ENCODE measurements at regions not wholly inside any gene's neighbourhood (a gene's known extent, or its start where the extent isn't known, plus 50 kb on each side); places are given as distances from the start of the nearest gene placed in this dataset.
"Not testable (repeated sequence)": the region's sequence is repeated elsewhere in the genome, so short reads cannot be mapped to it uniquely, and the experiment has no call there.

DNA sequence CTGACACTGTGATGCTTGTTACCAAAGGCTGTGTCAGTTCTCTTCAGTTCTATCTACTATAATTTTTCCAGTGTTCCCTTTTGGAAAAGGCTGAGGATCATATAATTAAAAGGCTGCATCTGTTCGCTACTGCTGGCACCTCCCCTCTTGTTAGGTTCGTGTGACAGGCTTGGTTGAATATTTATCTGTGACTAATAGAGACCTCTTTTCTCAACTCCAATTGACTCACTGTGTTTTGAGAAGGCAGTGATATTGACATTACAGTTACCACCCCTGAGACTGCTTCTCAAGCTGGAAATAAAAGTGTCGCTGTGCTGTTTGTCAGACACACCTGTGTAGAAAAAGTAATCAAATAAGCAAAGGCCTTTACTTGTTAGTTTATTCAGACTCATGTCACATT lies 205.5 kb upstream of the KCNH7 start:
- DNase-seq (no peak), ATAC-seq (no peak)
- intact Hi-C loops (cut with DNase I; ENCODE audit: low total_unique reads) (no loop called here), in situ Hi-C loops (cut with MboI; ENCODE audit: low sequenced_read_pairs in 4 of 4) (no loop called here)
- H3K36me3 ChIP-seq = no peaks in the 10 kb centered on the region
- TF ChIP-seq, protein P1, sequence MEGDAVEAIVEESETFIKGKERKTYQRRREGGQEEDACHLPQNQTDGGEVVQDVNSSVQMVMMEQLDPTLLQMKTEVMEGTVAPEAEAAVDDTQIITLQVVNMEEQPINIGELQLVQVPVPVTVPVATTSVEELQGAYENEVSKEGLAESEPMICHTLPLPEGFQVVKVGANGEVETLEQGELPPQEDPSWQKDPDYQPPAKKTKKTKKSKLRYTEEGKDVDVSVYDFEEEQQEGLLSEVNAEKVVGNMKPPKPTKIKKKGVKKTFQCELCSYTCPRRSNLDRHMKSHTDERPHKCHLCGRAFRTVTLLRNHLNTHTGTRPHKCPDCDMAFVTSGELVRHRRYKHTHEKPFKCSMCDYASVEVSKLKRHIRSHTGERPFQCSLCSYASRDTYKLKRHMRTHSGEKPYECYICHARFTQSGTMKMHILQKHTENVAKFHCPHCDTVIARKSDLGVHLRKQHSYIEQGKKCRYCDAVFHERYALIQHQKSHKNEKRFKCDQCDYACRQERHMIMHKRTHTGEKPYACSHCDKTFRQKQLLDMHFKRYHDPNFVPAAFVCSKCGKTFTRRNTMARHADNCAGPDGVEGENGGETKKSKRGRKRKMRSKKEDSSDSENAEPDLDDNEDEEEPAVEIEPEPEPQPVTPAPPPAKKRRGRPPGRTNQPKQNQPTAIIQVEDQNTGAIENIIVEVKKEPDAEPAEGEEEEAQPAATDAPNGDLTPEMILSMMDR (IDR thresholded peaks at IDR 0.05 in 4 of 5, conservative IDR thresholded peaks at IDR 0.05 in 1 of 5) = no peak
- no peak overlapping the region for H3K27ac ChIP-seq
- H3K9me3 ChIP-seq = no peaks in the 10 kb centered on the region
- H3K27me3 ChIP-seq = no peaks in the 10 kb centered on the region
- no peak overlapping the region for H3K4me3 ChIP-seq
- no peaks in the 10 kb centered on the region for H3K4me1 ChIP-seq

DNA sequence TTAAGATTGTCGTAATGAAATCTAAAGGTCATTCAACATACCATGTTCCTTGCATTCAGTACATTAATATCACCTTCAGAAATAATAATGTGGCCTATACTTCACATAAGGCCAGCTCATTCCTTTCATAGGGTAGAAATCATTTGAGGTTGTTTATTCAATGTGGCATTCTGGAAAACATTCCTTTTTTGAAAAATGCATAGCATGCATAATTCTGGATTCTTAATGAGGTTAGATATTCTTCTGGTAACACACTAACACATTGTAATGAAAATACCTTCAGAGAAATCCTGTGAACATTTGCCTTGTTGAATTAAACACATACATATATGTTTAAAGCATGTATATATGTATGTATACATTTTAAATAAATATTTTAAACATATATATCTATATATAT lies 204.6 kb upstream of the KCNH7 start:
- no peak for ATAC-seq
- in situ Hi-C loops (cut with MboI; ENCODE audit: low sequenced_read_pairs in 4 of 4) = no loop called here
- Histone ChIP-seq H3K27me3 (no peaks in the 10 kb centered on the region), H3K27ac (no peak overlapping the region), H3K9me3 (no peaks in the 10 kb centered on the region), H3K4me3 (no peak overlapping the region), H3K4me1 (no peaks in the 10 kb centered on the region), H3K36me3 (no peaks in the 10 kb centered on the region)
- intact Hi-C loops (cut with DNase I; ENCODE audit: low total_unique reads) = no loop called here
- TF ChIP-seq, protein P1 (IDR thresholded peaks at IDR 0.05 in 4 of 5, conservative IDR thresholded peaks at IDR 0.05 in 1 of 5) = no peak
- no peak for TF ChIP-seq POLR2A (IDR thresholded peaks at IDR 0.05)
- no peak for DNase-seq

DNA sequence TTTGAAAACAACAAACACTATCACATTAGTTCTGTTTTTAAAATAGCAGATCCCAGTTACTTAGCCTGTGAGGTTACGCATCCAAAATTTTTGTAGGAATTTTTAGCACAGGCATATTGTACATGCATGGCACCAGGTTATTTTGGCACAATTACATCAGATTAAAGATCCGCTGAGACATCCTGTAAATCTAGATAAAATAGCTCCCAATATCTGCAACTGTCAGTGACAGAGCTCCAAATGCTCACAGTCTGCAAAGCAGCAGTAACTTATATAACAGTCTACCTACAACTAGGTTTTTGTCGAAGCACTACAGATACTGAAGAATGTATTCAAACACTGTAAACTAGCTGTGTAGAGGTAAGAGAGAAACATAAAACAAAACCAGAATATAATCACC lies 200.7 kb upstream of the KCNH7 start:
- no peaks in the 10 kb centered on the region for H3K4me1 ChIP-seq
- no peak for TF ChIP-seq POLR2A (IDR thresholded peaks at IDR 0.05)
- TF ChIP-seq, protein P1 (IDR thresholded peaks at IDR 0.05 in 4 of 5, conservative IDR thresholded peaks at IDR 0.05 in 1 of 5) = no peak
- H3K9me3 ChIP-seq = no peaks in the 10 kb centered on the region
- H3K4me3 ChIP-seq = no peak overlapping the region
- no peak overlapping the region for H3K27ac ChIP-seq
- in situ Hi-C loops (cut with MboI; ENCODE audit: low sequenced_read_pairs in 4 of 4) = no loop called here
- no peaks in the 10 kb centered on the region for H3K36me3 ChIP-seq
- intact Hi-C loops (cut with DNase I; ENCODE audit: low total_unique reads) = no loop called here
- H3K27me3 ChIP-seq = no peaks in the 10 kb centered on the region
- ATAC-seq (no peak), DNase-seq (no peak)

DNA sequence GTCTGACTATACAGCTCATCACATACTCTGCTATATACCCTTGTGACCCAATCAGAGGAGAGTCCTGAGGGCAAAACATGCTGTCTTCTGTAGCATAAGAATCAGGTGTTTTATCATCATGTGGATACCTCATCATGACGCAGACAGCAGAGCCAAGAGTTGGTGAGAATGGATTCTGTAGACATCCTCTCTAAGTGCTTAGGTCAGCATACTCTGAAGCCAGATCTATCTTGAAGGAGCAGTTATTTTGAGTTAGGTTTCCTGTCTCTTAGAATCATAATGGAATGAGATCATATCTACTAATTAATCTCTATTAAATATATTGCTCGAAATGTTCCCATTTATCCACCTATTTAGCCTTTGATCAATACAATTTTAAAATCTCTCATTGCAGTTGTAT lies 190.2 kb upstream of the KCNH7 start:
- no peaks in the 10 kb centered on the region for H3K27me3 ChIP-seq
- TF ChIP-seq POLR2A (IDR thresholded peaks at IDR 0.05) = no peak
- TF ChIP-seq, protein P1 (IDR thresholded peaks at IDR 0.05 in 4 of 5, conservative IDR thresholded peaks at IDR 0.05 in 1 of 5) = no peak
- no peak overlapping the region for H3K27ac ChIP-seq
- intact Hi-C loops (cut with DNase I; ENCODE audit: low total_unique reads) = no loop called here
- H3K4me3 ChIP-seq = no peak overlapping the region
- DNase-seq (no peak), ATAC-seq (no peak)
- H3K4me1 ChIP-seq = no peaks in the 10 kb centered on the region
- in situ Hi-C loops (cut with MboI; ENCODE audit: low sequenced_read_pairs in 4 of 4) = no loop called here
- H3K9me3 ChIP-seq = no peaks in the 10 kb centered on the region
- H3K36me3 ChIP-seq = no peaks in the 10 kb centered on the region

DNA sequence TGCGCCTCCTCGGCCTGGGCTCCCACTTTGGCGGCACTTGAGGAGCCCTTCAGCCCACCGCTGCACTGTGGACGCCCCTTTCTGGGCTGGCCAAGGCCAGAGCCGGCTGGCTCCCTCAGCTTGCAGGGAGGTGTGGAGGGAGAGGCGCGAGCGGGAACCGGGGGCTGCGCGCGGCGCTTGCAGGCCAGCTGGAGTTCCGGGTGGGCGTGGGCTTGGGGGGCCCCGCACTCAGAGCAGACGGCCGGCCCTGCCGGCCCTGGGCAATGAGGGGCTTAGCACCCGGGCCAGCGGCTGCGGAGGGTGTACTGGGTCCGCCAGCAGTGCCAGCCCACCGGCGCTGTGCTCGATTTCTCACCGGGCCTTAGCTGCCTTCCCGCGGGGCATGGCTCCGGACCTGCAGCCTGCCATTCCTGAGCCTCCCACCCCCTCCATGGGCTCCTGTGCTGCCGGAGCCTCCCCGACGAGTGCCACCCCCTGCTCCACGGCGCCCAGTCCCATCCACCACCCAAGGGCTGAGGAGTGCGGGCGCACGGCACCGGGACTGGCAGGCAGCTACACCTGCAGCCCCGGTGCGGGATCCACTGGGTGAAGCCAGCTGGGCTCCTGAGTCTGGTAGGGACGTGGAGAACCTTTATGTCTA lies 187.7 kb upstream of the KCNH7 start:
- H3K4me1 ChIP-seq; H3K4me3 ChIP-seq; H3K36me3 ChIP-seq; intact Hi-C loops (cut with DNase I; ENCODE audit: low total_unique reads); H3K27me3 ChIP-seq; H3K27ac ChIP-seq; ATAC-seq; in situ Hi-C loops (cut with MboI; ENCODE audit: low sequenced_read_pairs in 4 of 4); DNase-seq; H3K9me3 ChIP-seq: not testable (repeated sequence)

DNA sequence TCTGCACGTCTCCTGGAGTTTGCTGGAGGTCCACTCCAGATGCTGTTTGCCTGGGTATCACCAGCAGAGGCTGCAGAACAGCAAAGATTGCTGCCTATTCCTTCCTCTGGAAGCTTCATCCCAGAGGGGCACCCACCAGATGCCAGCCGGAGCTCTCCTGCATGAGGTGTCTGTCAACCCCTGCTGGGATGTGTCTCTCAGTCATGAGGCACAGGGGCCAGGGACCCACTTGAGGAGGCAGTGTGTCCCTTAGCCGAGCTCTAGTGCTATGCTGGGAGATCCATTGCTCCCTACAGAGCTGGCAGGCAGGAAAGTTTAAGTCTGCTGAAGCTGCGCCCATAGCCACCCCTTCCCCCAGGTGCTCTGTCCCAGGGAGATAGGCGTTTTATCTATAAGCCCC lies 178.3 kb upstream of the KCNH7 start:
- H3K4me1 ChIP-seq; in situ Hi-C loops (cut with MboI; ENCODE audit: low sequenced_read_pairs in 4 of 4); H3K27me3 ChIP-seq; DNase-seq; H3K9me3 ChIP-seq; H3K36me3 ChIP-seq; H3K27ac ChIP-seq; intact Hi-C loops (cut with DNase I; ENCODE audit: low total_unique reads); ATAC-seq; H3K4me3 ChIP-seq: not testable (repeated sequence)
